H9 (cell line): ENCODE measurements at regions not wholly inside any gene's neighbourhood (a gene's known extent, or its start where the extent isn't known, plus 50 kb on each side); places are given as distances from the start of the nearest gene placed in this dataset.

Experiments
- DNase-seq: peaks from one replicate; pipeline ENCODE4 v3.0.0-alpha.2; 2017
- H2AFZ ChIP-seq: one replicate; pipeline ENCODE4 v1.6.1; 2013; ENCODE audit warnings: mild to moderate bottlenecking, low read length, control low read depth, moderate library complexity
- H2AK5ac ChIP-seq: 2 replicates; pipeline ENCODE4 v1.6.1; 2013; ENCODE audit warnings: low read length, control low read depth, mixed read lengths; ENCODE audit not compliant: insufficient read length
- H2BK120ac ChIP-seq: one replicate; pipeline ENCODE4 v1.6.1; 2013; ENCODE audit warnings: low read depth, mild to moderate bottlenecking, low read length, control low read depth, inconsistent platforms; ENCODE audit not compliant: poor library complexity, severe bottlenecking
- H2BK12ac ChIP-seq: 2 replicates; pipeline ENCODE4 v1.6.1; 2013; ENCODE audit warnings: low read length, control low read depth, mixed read lengths, low read depth; ENCODE audit not compliant: insufficient read length
- H2BK15ac ChIP-seq: 2 replicates; pipeline ENCODE4 v1.6.1; 2013; ENCODE audit warnings: low read depth, low read length, control low read depth
- H2BK20ac ChIP-seq: one replicate; pipeline ENCODE4 v1.6.1; 2013; ENCODE audit warnings: low read depth, mild to moderate bottlenecking, low read length, control low read depth, inconsistent platforms; ENCODE audit not compliant: poor library complexity, severe bottlenecking
- H2BK5ac ChIP-seq: 2 replicates; pipeline ENCODE4 v1.6.1; 2013; ENCODE audit warnings: low read length, control low read depth, mixed read lengths; ENCODE audit not compliant: insufficient read length
- H3K14ac ChIP-seq: 2 replicates; pipeline ENCODE4 v1.6.1; 2013; ENCODE audit warnings: low read length, control low read depth; ENCODE audit not compliant: insufficient read depth
- H3K18ac ChIP-seq: 2 replicates; pipeline ENCODE4 v1.6.1; 2013; ENCODE audit warnings: low read depth, mild to moderate bottlenecking, mixed read lengths, low read length, control low read depth; ENCODE audit not compliant: insufficient read length
- H3K23ac ChIP-seq: 2 replicates; pipeline ENCODE4 v1.6.1; 2013; ENCODE audit warnings: low read length, control low read depth, mixed read lengths, low read depth; ENCODE audit not compliant: insufficient read length
- H3K23me2 ChIP-seq: 2 replicates; pipeline ENCODE4 v1.6.1; 2013; ENCODE audit warnings: low read depth, mild to moderate bottlenecking, mixed read lengths, low read length, control low read depth; ENCODE audit not compliant: insufficient read length, poor library complexity, severe bottlenecking
- H3K27ac ChIP-seq: 2 replicates; pipeline ENCODE4 v1.5.1; 2013; ENCODE audit warnings: low read length, control low read depth, mixed read lengths, low read depth; ENCODE audit not compliant: insufficient read length
- H3K27me3 ChIP-seq: 2 replicates; pipeline ENCODE4 v1.6.1; 2013; ENCODE audit warnings: low read length, control low read depth, inconsistent platforms; ENCODE audit not compliant: insufficient read depth
- H3K4ac ChIP-seq: 2 replicates; pipeline ENCODE4 v1.6.1; 2013; ENCODE audit warnings: low read depth, mild to moderate bottlenecking, control low read depth, inconsistent platforms, low read length, moderate library complexity
- H3K4me1 ChIP-seq: 2 replicates; pipeline ENCODE4 v1.6.1; 2013; ENCODE audit warnings: low read length, control low read depth, inconsistent platforms; ENCODE audit not compliant: insufficient read depth
- H3K4me2 ChIP-seq: 2 replicates; pipeline ENCODE4 v1.6.1; 2013; ENCODE audit warnings: low read length, control low read depth, mixed read lengths; ENCODE audit not compliant: insufficient read length, insufficient read depth
- H3K56ac ChIP-seq: 2 replicates; pipeline ENCODE4 v1.6.1; 2013; ENCODE audit warnings: low read depth, mild to moderate bottlenecking, mixed read lengths, low read length, control low read depth; ENCODE audit not compliant: insufficient read length
- H3K79me1 ChIP-seq: 2 replicates; pipeline ENCODE4 v1.6.1; 2013; ENCODE audit warnings: low read depth, mild to moderate bottlenecking, moderate library complexity, low read length, control low read depth, inconsistent platforms; ENCODE audit not compliant: insufficient read depth, poor library complexity, severe bottlenecking
- H3K79me2 ChIP-seq: 2 replicates; pipeline ENCODE4 v1.6.1; 2013; ENCODE audit warnings: low read length, control low read depth, inconsistent platforms; ENCODE audit not compliant: insufficient read depth
- H3K9ac ChIP-seq: 2 replicates; pipeline ENCODE4 v1.6.1; 2013; ENCODE audit warnings: low read length, control low read depth, mixed read lengths; ENCODE audit not compliant: insufficient read length; ENCODE audit errors: extremely low read depth
- H3K9me3 ChIP-seq: one replicate; pipeline ENCODE4 v1.6.1; 2013; ENCODE audit warnings: low read depth, low read length, inconsistent platforms; ENCODE audit not compliant: control insufficient read depth
- H3T11ph ChIP-seq: one replicate; pipeline ENCODE4 v1.6.1; 2013; ENCODE audit warnings: mild to moderate bottlenecking, low read length, control low read depth, inconsistent platforms
- H4K20me1 ChIP-seq: one replicate; pipeline ENCODE4 v1.6.1; 2013; ENCODE audit not compliant: control insufficient read depth, insufficient read length, insufficient read depth
- H4K5ac ChIP-seq: 2 replicates; pipeline ENCODE4 v1.6.1; 2013; ENCODE audit warnings: low read depth, mild to moderate bottlenecking, mixed read lengths, low read length, control low read depth; ENCODE audit not compliant: insufficient read length
- H4K8ac ChIP-seq: replicated peaks from 2 replicates; pipeline ENCODE4 v1.6.1; 2013; ENCODE audit warnings: low read length, control low read depth, mixed read lengths, low read depth; ENCODE audit not compliant: insufficient read length
- H4K91ac ChIP-seq: 2 replicates; pipeline ENCODE4 v1.6.1; 2013; ENCODE audit warnings: low read depth, mild to moderate bottlenecking, moderate library complexity, mixed read lengths, low read length, control low read depth; ENCODE audit not compliant: insufficient read length
- H3K27ac Mint-ChIP-seq, 3 experiments: 2 replicates in 2 of 3; 3 replicates in 1 of 3; pipeline ENCODE4 v1.8.0; 2020 to 2021; ENCODE audit warnings: mixed read lengths in 3 of 3, mild to moderate bottlenecking in 1 of 3, moderate library complexity in 1 of 3
- H3K27me3 Mint-ChIP-seq: 2 replicates; pipeline ENCODE4 v1.8.0; 2021; ENCODE audit warnings: low read depth, mild to moderate bottlenecking, moderate library complexity, mixed read lengths
- H3K36me3 Mint-ChIP-seq, 3 experiments: 2 replicates in 2 of 3; 3 replicates in 1 of 3; pipeline ENCODE4 v1.8.0; 2020 to 2021; ENCODE audit warnings: low read depth in 3 of 3, mixed read lengths in 3 of 3; ENCODE audit not compliant: insufficient read depth in 1 of 3
- H3K4me1 Mint-ChIP-seq, 2 experiments: 2 replicates each; pipeline ENCODE4 v1.8.0; 2020; ENCODE audit warnings: mixed read lengths in 2 of 2
- H3K4me3 Mint-ChIP-seq, 2 experiments: 2 replicates in 1 of 2; 3 replicates in 1 of 2; pipeline ENCODE4 v1.8.0; 2020 to 2021; ENCODE audit warnings: mild to moderate bottlenecking in 2 of 2, mixed read lengths in 2 of 2, moderate library complexity in 1 of 2
- H3K9me3 Mint-ChIP-seq, 2 experiments: 2 replicates in 1 of 2; 3 replicates in 1 of 2; pipeline ENCODE4 v1.8.0; 2020; ENCODE audit warnings: mild to moderate bottlenecking in 2 of 2, mixed read lengths in 2 of 2, moderate library complexity in 1 of 2
- CTCF ChIP-seq: fragments of 200-600 bp; sonication (generic); conservative IDR thresholded peaks from 3 replicates; pipeline ENCODE4 v1.8.0; 2021; ENCODE audit warnings: antibody characterized with exemption, mild to moderate bottlenecking
- WGBS: extraction: QIAGEN DNeasy Blood & Tissue Kit; methylation state at CpG from one replicate; pipeline ENCODE4 v1.1.7; 2013; ENCODE audit warnings: missing lambda C conversion rate, low lambda C conversion rate, mixed read lengths; ENCODE audit not compliant: insufficient read length; ENCODE audit errors: extremely low coverage; 5-methylcytosine and 5-hydroxymethylcytosine counted together

- Histone ChIP-seq H3K79me2 (no peaks in the 10 kb centered on the region), H3K27ac (no peak overlapping the region), H2BK20ac (no peak overlapping the region), H3K9ac (no peak overlapping the region), H2BK120ac (no peak overlapping the region), H3K9me3 (no peaks in the 10 kb centered on the region), H3K4ac (no peak overlapping the region), H3K23ac (no peak overlapping the region), H3K18ac (no peak overlapping the region), H3K14ac (no peak overlapping the region), H2BK12ac (no peak overlapping the region), H2BK15ac (no peak overlapping the region), H3K23me2 (no peaks in the 10 kb centered on the region), H3K4me1 (peaks cover under 1% of the 10 kb centered on the region; the same call in 1 of the 2 replicates), H3K56ac (no peak overlapping the region), H3K79me1 (no peaks in the 10 kb centered on the region), H3K4me2 (no peak overlapping the region), H4K8ac (no peak overlapping the region), H4K5ac (no peak overlapping the region), H3T11ph (no peak overlapping the region), H2AK5ac (no peak overlapping the region), H4K20me1 (no peaks in the 10 kb centered on the region), H3K27me3 (no peaks in the 10 kb centered on the region), H2BK5ac (no peak overlapping the region), H2AFZ (no peak overlapping the region), H4K91ac (no peak overlapping the region)
- Mint-ChIP-seq H3K27ac (no peak overlapping the region), H3K4me1 (peaks cover 11 to 18% of the 10 kb centered on the region in 2 experiments), H3K27me3 (peaks cover 15% of the 10 kb centered on the region), H3K36me3 (peaks cover 0 to 5% (median 3%) of the 10 kb centered on the region in 3 experiments; a peak in 5 of 7 replicates), H3K9me3 (peaks cover 5 to 11% of the 10 kb centered on the region in 2 experiments), H3K4me3 (no peak overlapping the region)
- TF ChIP-seq CTCF = no peak
- DNase-seq = no peak
- no CpG with 5 or more reads among the region's 2 CpGs for WGBS
Observed at GRCh38 chr9:96058218-96058617, 182.7 kb downstream of the ERCC6L2 start.
